ENCODE measurements at regions not wholly inside any gene's neighbourhood (a gene's known extent, or its start where the extent isn't known, plus 50 kb on each side); places are given as distances from the start of the nearest gene placed in this dataset.
"Not testable (repeated sequence)": the region's sequence is repeated elsewhere in the genome, so short reads cannot be mapped to it uniquely, and the experiment has no call there.

DNA sequence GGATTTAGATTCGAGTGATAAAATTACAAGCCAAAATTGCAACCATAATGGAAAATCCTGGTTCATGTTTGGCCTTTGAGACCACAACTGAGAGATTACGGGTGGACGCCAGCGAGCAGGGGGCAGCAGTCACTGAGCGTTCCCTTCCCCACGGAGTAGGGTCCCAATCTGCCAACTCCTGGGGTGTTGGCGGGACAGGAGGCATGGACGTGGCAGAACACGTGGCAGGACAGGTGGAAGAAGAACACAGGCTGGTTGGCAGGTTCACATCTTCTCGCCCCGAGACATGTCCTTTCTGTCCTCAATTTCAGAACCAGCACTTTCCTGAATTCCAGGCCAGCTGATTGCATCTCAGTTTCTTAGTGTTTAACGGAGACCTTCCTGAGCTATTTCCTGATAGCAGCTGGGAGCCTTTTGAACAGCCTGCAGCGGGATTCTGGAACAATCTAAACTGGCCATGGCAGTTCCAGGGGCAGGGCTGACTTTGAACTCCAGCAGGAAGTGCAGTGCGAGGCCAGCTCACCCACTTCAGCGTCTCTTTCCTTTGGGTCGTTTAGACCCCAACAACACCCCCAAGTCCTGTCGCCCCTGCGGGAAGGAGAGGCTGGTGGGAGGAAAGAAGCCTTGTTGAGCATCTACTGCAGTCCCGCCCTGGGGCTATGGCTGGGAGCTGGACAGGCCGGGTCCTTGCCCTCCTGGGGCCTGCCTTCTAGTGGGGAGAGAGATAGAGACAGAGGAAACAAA is 159.1 kb upstream of the FOXF1 start:
- no peak for DNase-seq (ENCODE audit: low read depth, low spot score)
- Histone ChIP-seq H3K9me3 (ENCODE audit: control insufficient read depth, insufficient read depth, low read length) (no peaks in the 10 kb centered on the region), H3K27ac (ENCODE audit: low read length) (no peak overlapping the region), H3K4me3 (ENCODE audit: low read length) (no peak overlapping the region), H3K27me3 (ENCODE audit: control insufficient read depth, insufficient read depth, low read length) (no peaks in the 10 kb centered on the region), H3K36me3 (ENCODE audit: control insufficient read depth, insufficient read depth, low read length) (no peaks in the 10 kb centered on the region), H3K4me1 (ENCODE audit: control insufficient read depth, insufficient read depth, low read length) (0 out of 2 replicates have a peak, but pooled peaks cover 2% of the 10 kb centered on the region)
- WGBS (ENCODE audit: insufficient coverage, insufficient read length): no CpG with 5 or more reads among the region's 20 CpGs

DNA sequence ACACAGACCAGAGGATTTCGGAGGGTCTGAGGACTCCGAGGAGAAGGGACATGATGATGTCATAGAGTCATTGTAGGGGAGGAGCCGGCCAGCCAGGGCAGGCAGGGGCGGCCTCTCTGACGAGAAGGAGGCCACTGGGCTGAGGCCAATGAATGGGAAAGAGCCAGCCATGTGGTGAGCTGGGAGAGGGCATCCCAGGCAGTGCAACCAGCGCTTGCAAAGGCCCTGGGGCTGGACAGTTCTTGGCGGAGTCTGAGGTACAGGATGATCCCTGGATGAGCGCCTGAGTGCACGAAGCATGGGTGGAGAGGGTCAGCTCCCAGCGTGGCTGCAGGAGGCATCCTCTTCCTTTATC is 158.6 kb upstream of the FOXF1 start:
- H3K4me3 ChIP-seq (ENCODE audit: low read length); H3K4me1 ChIP-seq (ENCODE audit: control insufficient read depth, insufficient read depth, low read length); H3K27me3 ChIP-seq (ENCODE audit: control insufficient read depth, insufficient read depth, low read length); H3K27ac ChIP-seq (ENCODE audit: low read length); H3K36me3 ChIP-seq (ENCODE audit: control insufficient read depth, insufficient read depth, low read length); DNase-seq (ENCODE audit: low read depth, low spot score); H3K9me3 ChIP-seq (ENCODE audit: control insufficient read depth, insufficient read depth, low read length): not testable (repeated sequence)
- WGBS (ENCODE audit: insufficient coverage, insufficient read length): no CpG with 5 or more reads among the region's 10 CpGs

DNA sequence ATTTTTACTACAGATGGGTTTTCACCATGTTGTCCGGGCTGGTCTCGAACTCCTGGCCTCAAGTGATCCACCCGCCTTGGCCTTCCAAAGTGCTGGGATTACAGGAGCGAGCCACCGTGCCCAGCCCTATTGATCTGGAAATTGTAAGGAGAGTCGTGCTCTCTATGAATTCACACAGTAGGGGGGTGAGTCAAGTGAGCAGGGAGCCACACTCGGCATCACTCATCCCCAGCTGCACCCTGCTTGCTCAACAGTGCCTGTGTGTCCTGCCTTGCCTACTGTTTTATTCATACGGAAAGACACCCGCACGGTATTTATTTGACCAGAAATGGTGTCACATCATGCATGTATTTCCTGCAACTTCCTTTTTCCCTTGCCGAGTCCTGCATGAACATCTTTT is 157.2 kb upstream of the FOXF1 start:
- H3K36me3 ChIP-seq (ENCODE audit: control insufficient read depth, insufficient read depth, low read length): no peaks in the 10 kb centered on the region
- H3K27ac ChIP-seq (ENCODE audit: low read length): no peak overlapping the region
- DNase-seq (ENCODE audit: low read depth, low spot score): no peak
- H3K4me3 ChIP-seq (ENCODE audit: low read length): no peak overlapping the region
- 0 out of 2 replicates have a peak, but pooled peaks cover 2% of the 10 kb centered on the region for H3K4me1 ChIP-seq (ENCODE audit: control insufficient read depth, insufficient read depth, low read length)
- H3K27me3 ChIP-seq (ENCODE audit: control insufficient read depth, insufficient read depth, low read length): no peaks in the 10 kb centered on the region
- no peaks in the 10 kb centered on the region for H3K9me3 ChIP-seq (ENCODE audit: control insufficient read depth, insufficient read depth, low read length)
- WGBS (ENCODE audit: insufficient coverage, insufficient read length): no CpG with 5 or more reads among the region's 11 CpGs

DNA sequence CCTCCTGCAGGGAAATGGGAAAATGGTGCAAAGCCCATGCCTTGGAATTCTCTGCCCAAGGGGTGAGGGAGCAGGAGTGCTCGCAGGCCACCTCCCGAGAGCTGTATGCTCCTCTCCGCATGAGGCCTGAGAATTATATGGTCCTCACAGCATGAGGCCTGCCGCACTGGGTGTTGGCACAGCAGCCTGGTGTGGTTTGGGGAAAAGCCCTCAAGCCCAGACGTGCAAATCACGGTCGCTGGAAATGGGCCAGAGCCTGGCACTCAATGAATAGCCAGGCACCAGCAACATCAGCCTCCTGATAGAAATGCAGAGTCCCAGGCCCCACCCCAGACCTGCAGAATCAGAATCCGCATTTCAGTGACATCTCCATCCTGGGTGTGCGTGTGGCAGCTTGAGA is 156.4 kb upstream of the FOXF1 start:
- Histone ChIP-seq H3K27me3 (ENCODE audit: control insufficient read depth, insufficient read depth, low read length) (no peaks in the 10 kb centered on the region), H3K9me3 (ENCODE audit: control insufficient read depth, insufficient read depth, low read length) (no peaks in the 10 kb centered on the region), H3K36me3 (ENCODE audit: control insufficient read depth, insufficient read depth, low read length) (no peaks in the 10 kb centered on the region), H3K4me1 (ENCODE audit: control insufficient read depth, insufficient read depth, low read length) (0 out of 2 replicates have a peak, but pooled peaks cover 3% of the 10 kb centered on the region), H3K27ac (ENCODE audit: low read length) (no peak overlapping the region), H3K4me3 (ENCODE audit: low read length) (no peak overlapping the region)
- no peak for DNase-seq (ENCODE audit: low read depth, low spot score)
- WGBS (ENCODE audit: insufficient coverage, insufficient read length): no CpG with 5 or more reads among the region's 9 CpGs

DNA sequence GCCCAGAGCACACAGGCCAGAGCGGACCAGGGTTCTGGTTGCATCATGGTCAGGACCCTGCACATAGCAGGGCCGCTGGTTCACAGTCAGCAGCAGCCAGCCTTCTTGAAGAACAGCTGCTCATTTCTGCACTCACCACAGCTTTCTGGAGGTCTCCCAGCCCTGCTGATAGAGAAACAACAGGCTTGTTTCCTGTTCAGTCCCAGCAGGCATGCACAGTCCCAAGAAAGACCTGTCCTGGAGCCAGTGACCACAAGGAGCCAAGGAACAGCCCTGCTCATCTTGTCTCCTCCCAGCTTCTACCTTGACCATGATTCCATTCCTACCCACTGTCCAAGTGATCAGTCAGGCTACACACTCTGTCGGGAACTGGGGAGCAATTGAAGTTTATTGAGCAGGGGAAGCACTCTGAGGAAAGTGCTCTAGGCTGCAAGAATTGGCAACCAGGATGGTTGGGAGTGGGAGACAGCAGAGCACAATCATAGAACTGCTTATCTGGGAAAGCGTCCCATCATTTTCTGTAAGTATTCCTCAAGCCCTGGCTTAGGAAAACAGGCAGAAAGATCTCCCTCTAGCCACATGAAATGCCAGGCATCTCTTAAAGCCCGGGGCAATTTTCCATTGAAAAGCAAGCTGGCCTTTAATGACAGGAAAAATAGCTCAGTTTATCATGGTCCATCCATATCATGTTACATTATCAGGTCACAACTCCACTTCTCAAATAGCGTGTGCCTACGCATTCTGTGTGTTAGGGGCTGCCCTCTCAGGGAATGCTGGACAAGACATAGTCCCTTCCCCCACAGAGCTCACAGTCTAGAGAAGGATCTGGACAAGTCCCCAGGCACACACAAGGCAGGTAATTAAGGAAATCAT is 155.4 kb upstream of the FOXF1 start:
- no CpG with 5 or more reads among the region's 7 CpGs for WGBS (ENCODE audit: insufficient coverage, insufficient read length)
- Histone ChIP-seq H3K9me3 (ENCODE audit: control insufficient read depth, insufficient read depth, low read length) (no peaks in the 10 kb centered on the region), H3K36me3 (ENCODE audit: control insufficient read depth, insufficient read depth, low read length) (no peaks in the 10 kb centered on the region), H3K27me3 (ENCODE audit: control insufficient read depth, insufficient read depth, low read length) (no peaks in the 10 kb centered on the region), H3K4me3 (ENCODE audit: low read length) (no peak overlapping the region), H3K4me1 (ENCODE audit: control insufficient read depth, insufficient read depth, low read length) (peaks cover 9% of the 10 kb centered on the region), H3K27ac (ENCODE audit: low read length) (no peak overlapping the region)
- DNase-seq (ENCODE audit: low read depth, low spot score): no peak

- Histone ChIP-seq H3K4me1 (ENCODE audit: control insufficient read depth, insufficient read depth, low read length) (peaks cover 9% of the 10 kb centered on the region), H3K9me3 (ENCODE audit: control insufficient read depth, insufficient read depth, low read length) (no peaks in the 10 kb centered on the region), H3K27me3 (ENCODE audit: control insufficient read depth, insufficient read depth, low read length) (no peaks in the 10 kb centered on the region), H3K4me3 (ENCODE audit: low read length) (no peak overlapping the region), H3K27ac (ENCODE audit: low read length) (no peak overlapping the region), H3K36me3 (ENCODE audit: control insufficient read depth, insufficient read depth, low read length) (no peaks in the 10 kb centered on the region)
- DNase-seq (ENCODE audit: low read depth, low spot score): no peak
- no CpG with 5 or more reads among the region's 5 CpGs for WGBS (ENCODE audit: insufficient coverage, insufficient read length)
These were observed 154.8 kb upstream of the FOXF1 start for GRCh38 chr16:86355531-86355930.

DNA sequence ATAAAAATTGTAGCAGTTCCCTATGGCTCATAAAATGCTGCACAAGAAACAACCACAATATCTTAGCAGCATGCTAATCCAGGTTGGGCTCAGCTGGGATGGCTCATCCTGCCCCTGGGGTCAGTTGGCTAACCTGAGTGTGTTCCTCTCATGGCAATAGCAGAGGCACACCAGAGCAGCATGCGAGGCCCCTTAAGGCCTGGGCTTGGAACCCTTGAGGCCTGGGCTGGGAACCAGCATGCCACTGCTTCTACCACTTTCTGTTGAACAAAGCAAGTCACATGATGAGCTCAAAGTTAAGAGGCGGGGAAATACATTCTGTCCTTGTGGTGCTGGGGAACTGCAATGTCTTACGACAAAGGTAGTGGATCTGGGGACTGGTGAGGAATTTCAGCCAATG is 154.4 kb upstream of the FOXF1 start:
- peaks cover 9% of the 10 kb centered on the region for H3K4me1 ChIP-seq (ENCODE audit: control insufficient read depth, insufficient read depth, low read length)
- no peaks in the 10 kb centered on the region for H3K27me3 ChIP-seq (ENCODE audit: control insufficient read depth, insufficient read depth, low read length)
- no peak overlapping the region for H3K27ac ChIP-seq (ENCODE audit: low read length)
- no peak for DNase-seq (ENCODE audit: low read depth, low spot score)
- no peaks in the 10 kb centered on the region for H3K36me3 ChIP-seq (ENCODE audit: control insufficient read depth, insufficient read depth, low read length)
- H3K4me3 ChIP-seq (ENCODE audit: low read length): no peak overlapping the region
- no peaks in the 10 kb centered on the region for H3K9me3 ChIP-seq (ENCODE audit: control insufficient read depth, insufficient read depth, low read length)
- no CpG with 5 or more reads among the region's 3 CpGs for WGBS (ENCODE audit: insufficient coverage, insufficient read length)

GRCh38 chr16:86356804-86357203 is 153.5 kb upstream of the FOXF1 start:
- Histone ChIP-seq H3K27ac (ENCODE audit: low read length) (no peak overlapping the region), H3K4me3 (ENCODE audit: low read length) (no peak overlapping the region), H3K27me3 (ENCODE audit: control insufficient read depth, insufficient read depth, low read length) (no peaks in the 10 kb centered on the region), H3K4me1 (ENCODE audit: control insufficient read depth, insufficient read depth, low read length) (peaks cover 9% of the 10 kb centered on the region), H3K36me3 (ENCODE audit: control insufficient read depth, insufficient read depth, low read length) (no peaks in the 10 kb centered on the region), H3K9me3 (ENCODE audit: control insufficient read depth, insufficient read depth, low read length) (no peaks in the 10 kb centered on the region)
- DNase-seq (ENCODE audit: low read depth, low spot score): no peak
- WGBS (ENCODE audit: insufficient coverage, insufficient read length): no CpG with 5 or more reads among the region's 7 CpGs

- H3K9me3 ChIP-seq (ENCODE audit: control insufficient read depth, insufficient read depth, low read length): no peaks in the 10 kb centered on the region
- DNase-seq (ENCODE audit: low read depth, low spot score): no peak
- no peaks in the 10 kb centered on the region for H3K27me3 ChIP-seq (ENCODE audit: control insufficient read depth, insufficient read depth, low read length)
These were observed 153.0 kb upstream of the FOXF1 start for GRCh38 chr16:86357303-86357702.

DNA sequence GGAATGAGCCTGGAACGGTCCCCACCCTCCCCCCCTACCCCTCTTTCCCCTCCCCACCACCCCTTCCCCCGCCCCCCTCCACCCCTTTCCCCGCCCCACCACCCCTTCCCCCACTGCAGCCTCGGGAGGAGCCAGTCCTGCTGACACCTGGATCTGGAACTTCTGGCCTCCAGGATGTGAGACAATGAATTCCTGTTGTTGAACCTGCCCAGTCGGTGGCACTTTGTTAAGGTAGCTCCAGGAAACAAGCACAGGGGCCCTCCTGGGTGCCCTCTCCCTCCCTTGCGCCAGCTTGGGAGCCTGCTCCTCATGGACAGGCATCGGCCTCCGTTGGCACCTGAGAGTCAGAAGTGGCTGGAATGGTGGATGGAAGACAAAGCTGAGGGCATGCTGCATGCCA is 152.4 kb upstream of the FOXF1 start:
- no CpG with 5 or more reads among the region's 8 CpGs for WGBS (ENCODE audit: insufficient coverage, insufficient read length)
- DNase-seq (ENCODE audit: low read depth, low spot score): no peak

More at GRCh38 chr16:86357303-86357702, 153.0 kb upstream of the FOXF1 start:
- peaks cover 7% of the 10 kb centered on the region for H3K4me1 ChIP-seq (ENCODE audit: control insufficient read depth, insufficient read depth, low read length)
- no peak overlapping the region for H3K27ac ChIP-seq (ENCODE audit: low read length)
- no CpG with 5 or more reads among the region's 6 CpGs for WGBS (ENCODE audit: insufficient coverage, insufficient read length)
- H3K4me3 ChIP-seq (ENCODE audit: low read length): no peak overlapping the region
- H3K36me3 ChIP-seq (ENCODE audit: control insufficient read depth, insufficient read depth, low read length): no peaks in the 10 kb centered on the region

More for the DNA sequence above, 152.4 kb upstream of the FOXF1 start:
- Histone ChIP-seq H3K27ac (ENCODE audit: low read length) (no peak overlapping the region), H3K27me3 (ENCODE audit: control insufficient read depth, insufficient read depth, low read length) (no peaks in the 10 kb centered on the region), H3K4me3 (ENCODE audit: low read length) (no peak overlapping the region), H3K9me3 (ENCODE audit: control insufficient read depth, insufficient read depth, low read length) (no peaks in the 10 kb centered on the region), H3K36me3 (ENCODE audit: control insufficient read depth, insufficient read depth, low read length) (no peaks in the 10 kb centered on the region), H3K4me1 (ENCODE audit: control insufficient read depth, insufficient read depth, low read length) (peaks cover 7% of the 10 kb centered on the region)
